Gastrocnemius medialis (tissue), 4 donors: ENCODE measurements at regions not wholly inside any gene's neighbourhood (a gene's known extent, or its start where the extent isn't known, plus 50 kb on each side); places are given as distances from the start of the nearest gene placed in this dataset.

Experiments
- ATAC-seq, 2 donors: fragments of 150-250 bp; one replicate each; pipeline ENCODE4 v1.9.1; 2016
- DNase-seq, 2 donors: peaks; one replicate each; pipeline ENCODE4 v3.0.0-alpha.2; 2019
- H3K27ac ChIP-seq, 4 donors: fragments of 200-600 bp; sonication (generic); 1 replicate in 1 of 4; 2 replicates in 3 of 4; pipeline ENCODE4 v1.5.1; 2016 to 2018; ENCODE audit warnings: mild to moderate bottlenecking in 2 of 4, moderate library complexity in 1 of 4
- H3K27me3 ChIP-seq, 3 donors: fragments of 200-600 bp; sonication (generic) in 2 of 3; 1 replicate in 1 of 3; 2 replicates in 2 of 3; pipeline versions ENCODE4 v1.5.1 to v1.6.0; 2016 to 2019; ENCODE audit warnings: mild to moderate bottlenecking in 1 of 3, moderate library complexity in 1 of 3
- H3K36me3 ChIP-seq, 2 donors: fragments of 200-600 bp; sonication (generic) in 1 of 2; one replicate each; pipeline ENCODE4 v1.5.1; 2017 to 2018
- H3K4me1 ChIP-seq, 2 donors: fragments of 200-600 bp; sonication (generic) in 1 of 2; one replicate each; pipeline ENCODE4 v1.5.1; 2016 to 2017; ENCODE audit warnings: mild to moderate bottlenecking in 2 of 2
- H3K4me3 ChIP-seq, 4 donors: fragments of 200-600 bp; sonication (generic) in 3 of 4; 1 replicate in 1 of 4; 2 replicates in 3 of 4; pipeline ENCODE4 v1.5.1; 2016 to 2019; ENCODE audit warnings: mild to moderate bottlenecking in 2 of 4
- H3K9me3 ChIP-seq, 3 donors: fragments of 200-600 bp; sonication (generic) in 2 of 3; 1 replicate in 1 of 3; 2 replicates in 2 of 3; pipeline ENCODE4 v1.5.1; 2016 to 2019
- POLR2A ChIP-seq, 2 donors: fragments of 450-650 bp; IDR thresholded peaks; one replicate each; pipeline ENCODE4 v1.6.1; 2017; ENCODE audit warnings: antibody characterized with exemption in 2 of 2, mild to moderate bottlenecking in 2 of 2, moderate library complexity in 2 of 2
- in situ Hi-C, 4 donors: fragments of 200-750 bp; cut with MboI; loops; one replicate each; pipeline versions ENCODE4 v1.15.0 to v1.8.0; 2017; ENCODE audit warnings: low sequenced_read_pairs in 4 of 4
- intact Hi-C: fragments of 100-400 bp; cut with DNase I; formaldehyde crosslinking; loops from one replicate; pipeline ENCODE4 v1.15.1; 2023; ENCODE audit warnings: low total_unique reads
- TF ChIP-seq, protein P1 (sequence below), 5 experiments: fragments of 450-650 bp in 3 of 5; fragments of 200-600 bp in 2 of 5; sonication (generic) in 2 of 5; IDR thresholded peaks in 4 of 5; conservative IDR thresholded peaks in 1 of 5; 1 replicate in 4 of 5; 2 replicates in 1 of 5; pipeline ENCODE4 v1.5.1; 2016 to 2019; ENCODE audit warnings: antibody characterized with exemption in 5 of 5, mild to moderate bottlenecking in 3 of 5, moderate library complexity in 3 of 5

DNA sequence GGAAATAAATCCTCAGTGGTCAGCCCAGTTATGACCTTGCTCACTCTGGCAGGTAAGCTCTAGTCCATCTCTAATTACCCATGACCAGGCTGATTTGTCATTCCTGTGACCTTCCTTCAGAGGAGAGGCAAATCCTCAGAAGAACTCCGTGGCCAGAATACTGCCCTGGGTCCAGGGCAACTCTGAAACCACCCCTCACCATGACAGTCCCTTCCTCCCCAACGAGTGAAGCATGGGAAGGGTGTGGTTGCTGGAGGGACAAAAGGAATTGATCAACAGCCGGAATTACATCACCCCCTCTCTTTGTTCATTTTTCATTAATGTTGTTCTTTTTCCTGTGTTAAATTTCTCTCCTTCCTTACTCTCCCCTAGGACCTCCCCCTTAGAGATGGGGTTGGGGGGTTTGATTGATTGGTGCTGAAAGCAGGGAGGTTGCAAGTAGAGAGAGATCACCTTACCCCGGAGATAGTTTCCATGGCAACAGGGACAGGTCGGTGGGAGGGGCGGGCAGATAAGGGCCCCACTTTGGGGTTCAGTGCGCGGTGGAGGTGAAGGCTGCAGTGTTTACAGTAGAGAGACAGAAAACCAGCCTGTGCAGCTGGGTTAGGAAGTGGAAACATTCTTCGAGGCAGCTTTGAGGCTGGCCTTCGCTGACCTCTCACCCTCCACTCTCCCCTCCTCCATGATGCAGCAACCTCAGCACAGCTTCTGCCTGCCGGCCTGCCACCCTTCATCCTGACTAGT lies 647.4 kb downstream of the BCOR start:
- no peak for ATAC-seq
- in situ Hi-C loops: no loop called here
- no peak for DNase-seq
- TF ChIP-seq, protein P1, sequence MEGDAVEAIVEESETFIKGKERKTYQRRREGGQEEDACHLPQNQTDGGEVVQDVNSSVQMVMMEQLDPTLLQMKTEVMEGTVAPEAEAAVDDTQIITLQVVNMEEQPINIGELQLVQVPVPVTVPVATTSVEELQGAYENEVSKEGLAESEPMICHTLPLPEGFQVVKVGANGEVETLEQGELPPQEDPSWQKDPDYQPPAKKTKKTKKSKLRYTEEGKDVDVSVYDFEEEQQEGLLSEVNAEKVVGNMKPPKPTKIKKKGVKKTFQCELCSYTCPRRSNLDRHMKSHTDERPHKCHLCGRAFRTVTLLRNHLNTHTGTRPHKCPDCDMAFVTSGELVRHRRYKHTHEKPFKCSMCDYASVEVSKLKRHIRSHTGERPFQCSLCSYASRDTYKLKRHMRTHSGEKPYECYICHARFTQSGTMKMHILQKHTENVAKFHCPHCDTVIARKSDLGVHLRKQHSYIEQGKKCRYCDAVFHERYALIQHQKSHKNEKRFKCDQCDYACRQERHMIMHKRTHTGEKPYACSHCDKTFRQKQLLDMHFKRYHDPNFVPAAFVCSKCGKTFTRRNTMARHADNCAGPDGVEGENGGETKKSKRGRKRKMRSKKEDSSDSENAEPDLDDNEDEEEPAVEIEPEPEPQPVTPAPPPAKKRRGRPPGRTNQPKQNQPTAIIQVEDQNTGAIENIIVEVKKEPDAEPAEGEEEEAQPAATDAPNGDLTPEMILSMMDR (IDR thresholded peaks at IDR 0.05 in 4 of 5, conservative IDR thresholded peaks at IDR 0.05 in 1 of 5): no peak
- no peak for TF ChIP-seq POLR2A (IDR thresholded peaks at IDR 0.05)
- Histone ChIP-seq H3K36me3 (no peaks in the 10 kb centered on the region), H3K9me3 (no peaks in the 10 kb centered on the region), H3K4me1 (no peaks in the 10 kb centered on the region), H3K4me3 (no peak overlapping the region), H3K27ac (no peak overlapping the region), H3K27me3 (no peaks in the 10 kb centered on the region)
- intact Hi-C loops: no loop called here

GRCh38 chrX:39451046-39451445 lies 646.7 kb downstream of the BCOR start:
- in situ Hi-C loops: no loop called here
- TF ChIP-seq POLR2A (IDR thresholded peaks at IDR 0.05): no peak
- TF ChIP-seq, protein P1 (IDR thresholded peaks at IDR 0.05 in 4 of 5, conservative IDR thresholded peaks at IDR 0.05 in 1 of 5): no peak
- intact Hi-C loops: no loop called here

GRCh38 chrX:39452401-39452800 lies 645.4 kb downstream of the BCOR start:
- no peak overlapping the region for H3K27ac ChIP-seq
- no peaks in the 10 kb centered on the region for H3K4me1 ChIP-seq
- in situ Hi-C loops (no loop called here), intact Hi-C loops (no loop called here)
- no peaks in the 10 kb centered on the region for H3K27me3 ChIP-seq
- DNase-seq (no peak), ATAC-seq (no peak)
- no peaks in the 10 kb centered on the region for H3K9me3 ChIP-seq
- no peak overlapping the region for H3K4me3 ChIP-seq
- no peaks in the 10 kb centered on the region for H3K36me3 ChIP-seq
- no peak for TF ChIP-seq POLR2A (IDR thresholded peaks at IDR 0.05)
- TF ChIP-seq, protein P1 (IDR thresholded peaks at IDR 0.05 in 4 of 5, conservative IDR thresholded peaks at IDR 0.05 in 1 of 5): no peak

More at GRCh38 chrX:39451046-39451445, 646.7 kb downstream of the BCOR start:
- ATAC-seq (no peak), DNase-seq (no peak)
- no peaks in the 10 kb centered on the region for H3K9me3 ChIP-seq
- no peak overlapping the region for H3K4me3 ChIP-seq
- no peaks in the 10 kb centered on the region for H3K4me1 ChIP-seq
- H3K27ac ChIP-seq: no peak overlapping the region
- H3K27me3 ChIP-seq: no peaks in the 10 kb centered on the region
- no peaks in the 10 kb centered on the region for H3K36me3 ChIP-seq

DNA sequence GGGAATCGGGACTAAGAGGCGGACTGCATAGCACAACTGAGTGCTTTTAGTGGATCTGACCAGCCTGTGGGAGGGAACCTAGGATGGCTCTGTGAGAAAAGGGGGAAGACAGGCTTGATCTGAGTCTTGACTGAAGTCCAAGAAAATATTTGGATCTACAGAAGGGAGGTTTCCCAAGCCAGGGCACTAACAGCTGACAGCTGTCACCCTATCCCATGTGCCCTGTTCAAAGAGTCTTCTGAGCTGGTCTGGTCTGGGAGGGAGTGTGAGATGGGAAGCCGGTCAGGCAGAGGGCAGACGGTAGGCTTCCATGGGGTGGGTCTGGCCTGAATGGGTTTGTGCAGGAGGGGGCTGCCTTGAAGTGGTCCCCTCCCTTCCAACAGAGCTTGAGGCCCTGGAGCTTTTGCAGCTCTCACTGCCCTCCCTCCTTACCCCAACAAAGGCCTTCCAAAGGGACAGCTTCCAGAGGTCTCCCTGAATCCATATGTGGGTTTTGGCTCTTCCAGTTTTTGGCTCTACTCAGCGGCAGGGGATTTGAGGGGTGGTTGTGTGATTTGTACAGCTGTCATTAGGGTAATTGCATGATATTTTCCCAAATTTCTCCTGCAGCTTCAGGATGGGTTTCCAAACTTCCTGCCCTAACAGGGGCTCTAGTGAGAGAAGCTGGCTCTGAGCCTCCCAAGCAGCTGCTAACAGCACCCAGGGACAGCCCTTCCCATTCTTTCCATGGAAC lies 643.7 kb downstream of the BCOR start:
- Histone ChIP-seq H3K27me3 (no peaks in the 10 kb centered on the region), H3K4me1 (no peaks in the 10 kb centered on the region), H3K9me3 (no peaks in the 10 kb centered on the region), H3K36me3 (no peaks in the 10 kb centered on the region), H3K27ac (no peak overlapping the region), H3K4me3 (no peak overlapping the region)
- in situ Hi-C loops (no loop called here), intact Hi-C loops (no loop called here)
- DNase-seq: no peak
- TF ChIP-seq, protein P1 (IDR thresholded peaks at IDR 0.05 in 4 of 5, conservative IDR thresholded peaks at IDR 0.05 in 1 of 5): no peak
- TF ChIP-seq POLR2A (IDR thresholded peaks at IDR 0.05): no peak
- no peak for ATAC-seq
